Activated B cell treated with CpG ODN at 0.5 μM for 24 hours (primary cell): ENCODE measurements at regions not wholly inside any gene's neighbourhood (a gene's known extent, or its start where the extent isn't known, plus 50 kb on each side); places are given as distances from the start of the nearest gene placed in this dataset.

Experiments
- ATAC-seq: fragments of 200-7000 bp; cut with Tn5 transposase; one replicate; pipeline ENCODE4 v1.10.0; 2021; ENCODE audit warnings: low read depth, mild to moderate bottlenecking, moderate library complexity
- CTCF ChIA-PET: fragments of 350-600 bp; sonication (Branson Sonifier 250); formaldehyde crosslinking; loops from one replicate; lab custom pipeline; 2021; ENCODE audit warnings: antibody characterized with exemption; lab: Charles Lee
- POLR2A ChIA-PET: fragments of 350-600 bp; sonication (Branson Sonifier 250); formaldehyde crosslinking; loops from one replicate; lab custom pipeline; 2021; ENCODE audit warnings: antibody characterized with exemption; lab: Charles Lee
- DNase-seq: peaks from one replicate; pipeline ENCODE4 v3.0.0; 2022
- H3K27ac Mint-ChIP-seq: one replicate; pipeline ENCODE4 v1.8.0; 2020; ENCODE audit warnings: mixed read lengths
- H3K27me3 Mint-ChIP-seq: one replicate; pipeline ENCODE4 v1.8.0; 2021; ENCODE audit warnings: mixed read lengths
- H3K36me3 Mint-ChIP-seq: one replicate; pipeline ENCODE4 v1.8.0; 2021; ENCODE audit warnings: low read depth, mixed read lengths
- H3K4me1 Mint-ChIP-seq: one replicate; pipeline ENCODE4 v1.8.0; 2021; ENCODE audit warnings: mixed read lengths
- H3K4me3 Mint-ChIP-seq: one replicate; pipeline ENCODE4 v1.8.0; 2020; ENCODE audit warnings: mild to moderate bottlenecking, mixed read lengths
- H3K9me3 Mint-ChIP-seq: one replicate; pipeline ENCODE4 v1.8.0; 2020; ENCODE audit warnings: mixed read lengths
- CTCF ChIP-seq: fragments of 200-600 bp; IDR thresholded peaks from one replicate; pipeline ENCODE4 v1.8.0; 2022; ENCODE audit warnings: antibody characterized with exemption, mild to moderate bottlenecking
- intact Hi-C: fragments of 100-400 bp; cut with micrococcal nuclease; formaldehyde crosslinking; loops from one replicate; pipeline ENCODE4 v1.15.1; 2024

DNA sequence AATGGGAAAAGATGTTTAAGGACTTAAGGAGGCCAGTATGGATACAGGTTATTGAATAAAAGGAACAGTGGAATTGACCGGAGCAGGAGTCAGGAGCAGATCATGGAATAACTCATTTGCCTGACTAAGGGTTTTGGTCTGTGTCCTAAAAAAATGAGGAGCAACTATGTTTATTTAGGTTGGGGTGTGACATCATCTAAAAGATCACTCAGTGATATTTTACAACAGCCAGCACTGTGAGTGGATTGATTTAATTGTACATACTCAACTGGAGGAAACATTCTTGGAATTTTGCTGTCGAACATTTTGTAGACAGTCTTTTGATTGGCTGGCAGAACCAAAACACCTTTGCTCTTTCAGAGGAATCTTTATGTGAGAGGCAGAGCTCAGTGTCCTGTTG is 348.6 kb upstream of the CDIN1 start:
- TF ChIP-seq CTCF, result no peak
- DNase-seq (no peak), ATAC-seq (no peak)
- Mint-ChIP-seq H3K27ac (no peak overlapping the region), H3K4me3 (no peak overlapping the region), H3K36me3 (no peaks in the 10 kb centered on the region), H3K9me3 (peaks cover 10% of the 10 kb centered on the region), H3K4me1 (no peaks in the 10 kb centered on the region), H3K27me3 (no peaks in the 10 kb centered on the region)
- CTCF ChIA-PET, result no interaction called here
- intact Hi-C loops, result no loop called here
- POLR2A ChIA-PET, result no interaction called here

- DNase-seq, result no peak
- Mint-ChIP-seq H3K4me1 (no peaks in the 10 kb centered on the region), H3K4me3 (no peak overlapping the region), H3K36me3 (no peaks in the 10 kb centered on the region), H3K9me3 (peaks cover 10% of the 10 kb centered on the region), H3K27ac (no peak overlapping the region), H3K27me3 (no peaks in the 10 kb centered on the region)
- ChIA-PET POLR2A (no interaction called here), CTCF (no interaction called here)
- ATAC-seq, result no peak
- no peak for TF ChIP-seq CTCF
- intact Hi-C loops, result no loop called here
Observed at GRCh38 chr15:36232491-36232890, 346.9 kb upstream of the CDIN1 start.

- no peaks in the 10 kb centered on the region for H3K4me1 Mint-ChIP-seq
- no peaks in the 10 kb centered on the region for H3K36me3 Mint-ChIP-seq
- ATAC-seq, result no peak
- ChIA-PET POLR2A (no interaction called here), CTCF (no interaction called here)
- intact Hi-C loops, result no loop called here
- DNase-seq, result no peak
- H3K27me3 Mint-ChIP-seq, result no peaks in the 10 kb centered on the region
- no peak overlapping the region for H3K27ac Mint-ChIP-seq
- H3K9me3 Mint-ChIP-seq, result peaks cover 10% of the 10 kb centered on the region
- TF ChIP-seq CTCF, result no peak
- no peak overlapping the region for H3K4me3 Mint-ChIP-seq
Observed at GRCh38 chr15:36234743-36235142, 344.7 kb upstream of the CDIN1 start.

DNA sequence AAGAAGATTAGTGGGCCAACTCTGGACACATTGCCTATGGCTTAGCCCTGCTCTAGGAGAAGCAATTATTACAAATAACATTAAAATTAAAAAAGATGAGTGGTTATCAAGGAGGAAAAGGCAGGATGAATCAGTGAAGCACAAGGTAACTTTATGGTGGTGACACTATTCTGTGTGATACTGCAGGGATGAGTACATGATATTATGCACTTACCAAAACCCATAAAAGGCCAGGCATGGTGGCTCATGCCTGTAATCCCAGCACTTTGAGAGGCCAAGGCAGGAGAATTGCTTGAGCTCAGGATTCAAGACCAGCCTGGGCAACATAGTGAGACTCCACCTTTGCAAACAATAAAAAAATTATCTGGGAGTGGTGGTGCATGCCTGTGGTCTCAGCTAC is 344.3 kb upstream of the CDIN1 start:
- H3K27me3 Mint-ChIP-seq, result no peaks in the 10 kb centered on the region
- ChIA-PET POLR2A (no interaction called here), CTCF (no interaction called here)
- no peak for ATAC-seq
- no peaks in the 10 kb centered on the region for H3K36me3 Mint-ChIP-seq
- DNase-seq, result no peak
- H3K4me3 Mint-ChIP-seq, result no peak overlapping the region
- no peak overlapping the region for H3K27ac Mint-ChIP-seq
- intact Hi-C loops, result no loop called here
- no peak for TF ChIP-seq CTCF
- H3K9me3 Mint-ChIP-seq, result peaks cover 10% of the 10 kb centered on the region
- no peaks in the 10 kb centered on the region for H3K4me1 Mint-ChIP-seq

DNA sequence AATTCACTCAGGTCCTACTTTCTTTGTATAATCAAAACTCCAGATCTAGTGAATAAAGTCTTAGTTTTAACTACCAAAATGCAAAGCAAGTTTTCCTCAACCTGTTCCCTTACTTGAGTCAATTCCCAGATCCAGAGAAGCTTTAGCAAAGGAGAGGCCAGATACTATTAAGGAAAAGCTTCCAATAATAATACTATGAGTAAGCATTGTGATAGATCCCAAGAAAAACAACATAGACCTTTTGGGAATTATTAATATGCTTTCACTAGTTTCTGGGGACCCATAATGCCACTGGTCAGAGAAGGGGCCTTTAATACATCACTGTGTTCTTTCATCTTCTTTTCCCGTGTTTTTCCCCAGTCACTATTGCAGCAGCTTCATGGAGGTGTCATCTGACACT is 339.9 kb upstream of the CDIN1 start:
- no peak overlapping the region for H3K27ac Mint-ChIP-seq
- no peaks in the 10 kb centered on the region for H3K27me3 Mint-ChIP-seq
- H3K4me3 Mint-ChIP-seq, result no peak overlapping the region
- H3K4me1 Mint-ChIP-seq, result no peaks in the 10 kb centered on the region
- intact Hi-C loops, result no loop called here
- ATAC-seq (no peak), DNase-seq (no peak)
- H3K9me3 Mint-ChIP-seq, result peaks cover 11% of the 10 kb centered on the region
- CTCF ChIA-PET, result no interaction called here
- POLR2A ChIA-PET, result no interaction called here
- TF ChIP-seq CTCF, result no peak
- H3K36me3 Mint-ChIP-seq, result no peaks in the 10 kb centered on the region
